CD4-positive, alpha-beta T cell (primary cell): ENCODE measurements at regions not wholly inside any gene's neighbourhood (a gene's known extent, or its start where the extent isn't known, plus 50 kb on each side); places are given as distances from the start of the nearest gene placed in this dataset.

Source experiments
- ATAC-seq: fragments of 200-7000 bp; cut with Tn5 transposase; one replicate; pipeline ENCODE4 v1.10.0; 2022; ENCODE audit warnings: mild to moderate bottlenecking; ENCODE audit not compliant: poor library complexity
- CTCF ChIA-PET: fragments of 350-600 bp; sonication (Branson Sonifier 250); formaldehyde crosslinking; loops from one replicate; lab custom pipeline; 2021; ENCODE audit warnings: antibody characterized with exemption, inconsistent platforms; lab: Charles Lee
- POLR2A ChIA-PET: fragments of 350-600 bp; sonication (Branson Sonifier 250); formaldehyde crosslinking; loops from one replicate; lab custom pipeline; 2021; ENCODE audit warnings: antibody characterized with exemption, inconsistent platforms; lab: Charles Lee
- DNase-seq, 14 experiments: peaks; one replicate each; pipeline ENCODE4 v3.0.0-alpha.2; 2013 to 2020; ENCODE audit warnings: mixed read lengths in 2 of 14
- H3K27ac ChIP-seq, 2 donors: one replicate each; pipeline versions ENCODE4 v1.5.1 to v1.7.0; 2013; ENCODE audit warnings: low read length in 2 of 2, low read depth in 1 of 2, mild to moderate bottlenecking in 1 of 2
- H3K27me3 ChIP-seq, 2 experiments: 1 replicate in 1 of 2; 2 replicates in 1 of 2; pipeline versions ENCODE4 v1.6.1 to v1.7.0; 2013; ENCODE audit warnings: low read length in 2 of 2, control low read depth in 1 of 2, mild to moderate bottlenecking in 1 of 2, moderate library complexity in 1 of 2; ENCODE audit not compliant: insufficient read depth in 2 of 2, control insufficient read depth in 1 of 2
- H3K36me3 ChIP-seq: one replicate; pipeline ENCODE4 v1.6.1; 2013; ENCODE audit warnings: low read length, control low read depth; ENCODE audit not compliant: insufficient read depth
- H3K4me1 ChIP-seq: one replicate; pipeline ENCODE4 v1.6.1; 2013; ENCODE audit warnings: low read length, control low read depth; ENCODE audit not compliant: insufficient read depth
- H3K4me3 ChIP-seq: one replicate; pipeline ENCODE4 v1.5.1; 2013; ENCODE audit warnings: mild to moderate bottlenecking, low read length, moderate library complexity
- H3K9me3 ChIP-seq, 2 experiments: 1 replicate in 1 of 2; 2 replicates in 1 of 2; pipeline versions ENCODE4 v1.6.1 to v1.7.0; 2013; ENCODE audit warnings: low read length in 2 of 2, mild to moderate bottlenecking in 2 of 2, control low read depth in 1 of 2, moderate library complexity in 1 of 2; ENCODE audit not compliant: control insufficient read depth in 1 of 2, insufficient read depth in 1 of 2
- H3K27ac Mint-ChIP-seq: one replicate; pipeline ENCODE4 v1.8.0; 2020; ENCODE audit warnings: mixed read lengths
- H3K27me3 Mint-ChIP-seq: one replicate; pipeline ENCODE4 v1.8.0; 2021; ENCODE audit warnings: mixed read lengths
- H3K36me3 Mint-ChIP-seq: one replicate; pipeline ENCODE4 v1.8.0; 2021; ENCODE audit warnings: low read depth, mixed read lengths
- H3K4me1 Mint-ChIP-seq: one replicate; pipeline ENCODE4 v1.8.0; 2021; ENCODE audit warnings: low read depth, mixed read lengths
- H3K4me3 Mint-ChIP-seq: one replicate; pipeline ENCODE4 v1.8.0; 2020; ENCODE audit warnings: mild to moderate bottlenecking, mixed read lengths
- H3K9me3 Mint-ChIP-seq: one replicate; pipeline ENCODE4 v1.8.0; 2020; ENCODE audit warnings: mixed read lengths
- intact Hi-C, 2 experiments: fragments of 100-400 bp; cut with DNase I in 1 of 2; cut with micrococcal nuclease in 1 of 2; formaldehyde crosslinking; loops; one replicate each; pipeline versions ENCODE4 v1.15.1 to v1.9.0; 2023 to 2025; cut with DNase I, micrococcal nuclease
- TF ChIP-seq, protein P1 (sequence below): fragments of 200-600 bp; IDR thresholded peaks from one replicate; pipeline ENCODE4 v1.8.0; 2022; ENCODE audit warnings: antibody characterized with exemption, mild to moderate bottlenecking

DNA sequence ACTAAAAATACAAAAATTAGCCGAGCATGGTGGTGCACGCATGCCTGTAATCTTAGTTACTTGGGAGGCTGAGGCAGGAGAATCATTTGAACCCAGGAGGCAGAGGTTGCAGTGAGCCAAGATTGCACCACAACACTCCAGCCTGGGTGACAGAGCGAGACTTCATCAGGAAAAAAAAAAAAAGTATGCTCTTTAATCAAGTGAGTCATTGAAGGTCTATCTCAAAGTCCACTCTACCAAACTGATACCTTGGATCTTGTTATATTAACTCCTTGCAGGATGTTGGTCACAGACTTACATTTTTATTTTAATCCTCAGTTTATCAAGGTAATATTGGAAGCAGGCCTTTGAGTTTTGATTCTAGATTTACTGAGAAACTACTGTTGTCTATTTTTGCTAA lies 348.7 kb downstream of the COL12A1 start:
- H3K27me3 Mint-ChIP-seq = no peaks in the 10 kb centered on the region
- Histone ChIP-seq H3K27me3 (no peaks in the 10 kb centered on the region), H3K4me3 (no peak overlapping the region), H3K27ac (no peak overlapping the region), H3K36me3 (no peaks in the 10 kb centered on the region), H3K9me3 (peaks cover 0 to 7% of the 10 kb centered on the region in 2 experiments), H3K4me1 (no peaks in the 10 kb centered on the region)
- H3K4me1 Mint-ChIP-seq = no peaks in the 10 kb centered on the region
- TF ChIP-seq, protein P1, sequence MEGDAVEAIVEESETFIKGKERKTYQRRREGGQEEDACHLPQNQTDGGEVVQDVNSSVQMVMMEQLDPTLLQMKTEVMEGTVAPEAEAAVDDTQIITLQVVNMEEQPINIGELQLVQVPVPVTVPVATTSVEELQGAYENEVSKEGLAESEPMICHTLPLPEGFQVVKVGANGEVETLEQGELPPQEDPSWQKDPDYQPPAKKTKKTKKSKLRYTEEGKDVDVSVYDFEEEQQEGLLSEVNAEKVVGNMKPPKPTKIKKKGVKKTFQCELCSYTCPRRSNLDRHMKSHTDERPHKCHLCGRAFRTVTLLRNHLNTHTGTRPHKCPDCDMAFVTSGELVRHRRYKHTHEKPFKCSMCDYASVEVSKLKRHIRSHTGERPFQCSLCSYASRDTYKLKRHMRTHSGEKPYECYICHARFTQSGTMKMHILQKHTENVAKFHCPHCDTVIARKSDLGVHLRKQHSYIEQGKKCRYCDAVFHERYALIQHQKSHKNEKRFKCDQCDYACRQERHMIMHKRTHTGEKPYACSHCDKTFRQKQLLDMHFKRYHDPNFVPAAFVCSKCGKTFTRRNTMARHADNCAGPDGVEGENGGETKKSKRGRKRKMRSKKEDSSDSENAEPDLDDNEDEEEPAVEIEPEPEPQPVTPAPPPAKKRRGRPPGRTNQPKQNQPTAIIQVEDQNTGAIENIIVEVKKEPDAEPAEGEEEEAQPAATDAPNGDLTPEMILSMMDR = no peak
- ChIA-PET POLR2A (interaction anchor here (0.7 kb wide), 1 partner anchor 1367 kb away, joined by 3 read pairs; no protein-coding TSS in a partner anchor), CTCF (no interaction called here)
- H3K4me3 Mint-ChIP-seq = no peak overlapping the region
- no peak for DNase-seq
- intact Hi-C loops = no loop called here
- no peaks in the 10 kb centered on the region for H3K36me3 Mint-ChIP-seq
- peaks cover 2% of the 10 kb centered on the region for H3K9me3 Mint-ChIP-seq
- no peak for ATAC-seq
- no peak overlapping the region for H3K27ac Mint-ChIP-seq

DNA sequence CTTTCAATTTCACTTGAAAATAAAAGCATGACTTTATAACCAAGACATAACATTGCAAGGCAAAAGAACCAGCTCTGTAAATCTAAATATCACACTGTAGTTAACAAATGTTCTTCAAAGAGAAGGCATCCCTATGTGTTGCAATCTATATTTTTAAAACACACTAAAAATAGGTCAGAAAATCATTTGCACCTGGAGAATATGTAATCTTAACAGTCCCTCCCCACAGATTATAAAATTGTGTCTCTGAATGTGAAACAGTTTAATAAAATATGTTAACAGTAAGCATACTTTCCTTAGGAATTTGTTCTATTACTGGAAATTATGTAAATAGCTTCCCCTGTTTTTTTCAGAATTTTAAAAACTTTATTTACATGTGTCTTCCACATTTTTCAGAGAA lies 351.9 kb downstream of the COL12A1 start:
- intact Hi-C loops = no loop called here
- TF ChIP-seq, protein P1 = no peak
- Mint-ChIP-seq H3K4me3 (no peak overlapping the region), H3K4me1 (no peaks in the 10 kb centered on the region), H3K9me3 (peaks cover 2% of the 10 kb centered on the region), H3K27me3 (no peaks in the 10 kb centered on the region), H3K36me3 (no peaks in the 10 kb centered on the region), H3K27ac (no peak overlapping the region)
- H3K36me3 ChIP-seq = no peaks in the 10 kb centered on the region
- no peak overlapping the region for H3K27ac ChIP-seq
- H3K4me3 ChIP-seq = no peak overlapping the region
- ChIA-PET CTCF (no interaction called here), POLR2A (no interaction called here)
- H3K9me3 ChIP-seq = no peaks in the 10 kb centered on the region
- no peaks in the 10 kb centered on the region for H3K27me3 ChIP-seq
- DNase-seq (no peak), ATAC-seq (no peak)
- no peaks in the 10 kb centered on the region for H3K4me1 ChIP-seq

DNA sequence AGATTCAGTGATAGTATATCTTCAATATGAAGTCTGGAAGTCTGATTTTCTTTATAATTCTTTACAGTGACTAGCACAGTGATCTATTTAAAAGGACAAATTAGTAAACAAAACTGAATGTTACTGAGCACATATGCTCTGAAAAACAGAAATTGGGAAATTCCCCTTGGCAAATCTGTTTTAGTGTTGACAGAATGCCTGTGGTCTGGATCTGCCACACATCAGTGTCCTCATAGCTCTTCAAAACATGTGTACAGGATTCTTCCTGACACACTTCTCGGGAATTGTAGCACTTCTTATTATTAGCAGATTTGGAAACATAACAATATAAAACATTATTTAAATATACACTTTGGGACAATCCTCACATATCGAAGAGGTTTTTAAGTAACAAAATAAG lies 354.3 kb downstream of the COL12A1 start:
- DNase-seq (no peak), ATAC-seq (no peak)
- Histone ChIP-seq H3K36me3 (no peaks in the 10 kb centered on the region), H3K4me3 (no peak overlapping the region), H3K27ac (no peak overlapping the region), H3K4me1 (no peaks in the 10 kb centered on the region), H3K9me3 (no peaks in the 10 kb centered on the region), H3K27me3 (no peaks in the 10 kb centered on the region)
- TF ChIP-seq, protein P1 = no peak
- Mint-ChIP-seq H3K27ac (no peak overlapping the region), H3K4me1 (no peaks in the 10 kb centered on the region), H3K4me3 (no peak overlapping the region), H3K27me3 (no peaks in the 10 kb centered on the region), H3K9me3 (peaks cover 2% of the 10 kb centered on the region), H3K36me3 (no peaks in the 10 kb centered on the region)
- intact Hi-C loops = no loop called here
- POLR2A ChIA-PET = no interaction called here
- CTCF ChIA-PET = no interaction called here
